H9 (cell line): ENCODE measurements at regions not wholly inside any gene's neighbourhood (a gene's known extent, or its start where the extent isn't known, plus 50 kb on each side); places are given as distances from the start of the nearest gene placed in this dataset.

Source experiments
- DNase-seq: peaks from one replicate; pipeline ENCODE4 v3.0.0-alpha.2; 2017
- H2AFZ ChIP-seq: one replicate; pipeline ENCODE4 v1.6.1; 2013; ENCODE audit warnings: mild to moderate bottlenecking, low read length, control low read depth, moderate library complexity
- H2AK5ac ChIP-seq: 2 replicates; pipeline ENCODE4 v1.6.1; 2013; ENCODE audit warnings: low read length, control low read depth, mixed read lengths; ENCODE audit not compliant: insufficient read length
- H2BK120ac ChIP-seq: one replicate; pipeline ENCODE4 v1.6.1; 2013; ENCODE audit warnings: low read depth, mild to moderate bottlenecking, low read length, control low read depth, inconsistent platforms; ENCODE audit not compliant: poor library complexity, severe bottlenecking
- H2BK12ac ChIP-seq: 2 replicates; pipeline ENCODE4 v1.6.1; 2013; ENCODE audit warnings: low read length, control low read depth, mixed read lengths, low read depth; ENCODE audit not compliant: insufficient read length
- H2BK15ac ChIP-seq: 2 replicates; pipeline ENCODE4 v1.6.1; 2013; ENCODE audit warnings: low read depth, low read length, control low read depth
- H2BK20ac ChIP-seq: one replicate; pipeline ENCODE4 v1.6.1; 2013; ENCODE audit warnings: low read depth, mild to moderate bottlenecking, low read length, control low read depth, inconsistent platforms; ENCODE audit not compliant: poor library complexity, severe bottlenecking
- H2BK5ac ChIP-seq: 2 replicates; pipeline ENCODE4 v1.6.1; 2013; ENCODE audit warnings: low read length, control low read depth, mixed read lengths; ENCODE audit not compliant: insufficient read length
- H3K14ac ChIP-seq: 2 replicates; pipeline ENCODE4 v1.6.1; 2013; ENCODE audit warnings: low read length, control low read depth; ENCODE audit not compliant: insufficient read depth
- H3K18ac ChIP-seq: 2 replicates; pipeline ENCODE4 v1.6.1; 2013; ENCODE audit warnings: low read depth, mild to moderate bottlenecking, mixed read lengths, low read length, control low read depth; ENCODE audit not compliant: insufficient read length
- H3K23ac ChIP-seq: 2 replicates; pipeline ENCODE4 v1.6.1; 2013; ENCODE audit warnings: low read length, control low read depth, mixed read lengths, low read depth; ENCODE audit not compliant: insufficient read length
- H3K23me2 ChIP-seq: 2 replicates; pipeline ENCODE4 v1.6.1; 2013; ENCODE audit warnings: low read depth, mild to moderate bottlenecking, mixed read lengths, low read length, control low read depth; ENCODE audit not compliant: insufficient read length, poor library complexity, severe bottlenecking
- H3K27ac ChIP-seq: 2 replicates; pipeline ENCODE4 v1.5.1; 2013; ENCODE audit warnings: low read length, control low read depth, mixed read lengths, low read depth; ENCODE audit not compliant: insufficient read length
- H3K27me3 ChIP-seq: 2 replicates; pipeline ENCODE4 v1.6.1; 2013; ENCODE audit warnings: low read length, control low read depth, inconsistent platforms; ENCODE audit not compliant: insufficient read depth
- H3K4ac ChIP-seq: 2 replicates; pipeline ENCODE4 v1.6.1; 2013; ENCODE audit warnings: low read depth, mild to moderate bottlenecking, control low read depth, inconsistent platforms, low read length, moderate library complexity
- H3K4me1 ChIP-seq: 2 replicates; pipeline ENCODE4 v1.6.1; 2013; ENCODE audit warnings: low read length, control low read depth, inconsistent platforms; ENCODE audit not compliant: insufficient read depth
- H3K4me2 ChIP-seq: 2 replicates; pipeline ENCODE4 v1.6.1; 2013; ENCODE audit warnings: low read length, control low read depth, mixed read lengths; ENCODE audit not compliant: insufficient read length, insufficient read depth
- H3K56ac ChIP-seq: 2 replicates; pipeline ENCODE4 v1.6.1; 2013; ENCODE audit warnings: low read depth, mild to moderate bottlenecking, mixed read lengths, low read length, control low read depth; ENCODE audit not compliant: insufficient read length
- H3K79me1 ChIP-seq: 2 replicates; pipeline ENCODE4 v1.6.1; 2013; ENCODE audit warnings: low read depth, mild to moderate bottlenecking, moderate library complexity, low read length, control low read depth, inconsistent platforms; ENCODE audit not compliant: insufficient read depth, poor library complexity, severe bottlenecking
- H3K79me2 ChIP-seq: 2 replicates; pipeline ENCODE4 v1.6.1; 2013; ENCODE audit warnings: low read length, control low read depth, inconsistent platforms; ENCODE audit not compliant: insufficient read depth
- H3K9ac ChIP-seq: 2 replicates; pipeline ENCODE4 v1.6.1; 2013; ENCODE audit warnings: low read length, control low read depth, mixed read lengths; ENCODE audit not compliant: insufficient read length; ENCODE audit errors: extremely low read depth
- H3K9me3 ChIP-seq: one replicate; pipeline ENCODE4 v1.6.1; 2013; ENCODE audit warnings: low read depth, low read length, inconsistent platforms; ENCODE audit not compliant: control insufficient read depth
- H3T11ph ChIP-seq: one replicate; pipeline ENCODE4 v1.6.1; 2013; ENCODE audit warnings: mild to moderate bottlenecking, low read length, control low read depth, inconsistent platforms
- H4K20me1 ChIP-seq: one replicate; pipeline ENCODE4 v1.6.1; 2013; ENCODE audit not compliant: control insufficient read depth, insufficient read length, insufficient read depth
- H4K5ac ChIP-seq: 2 replicates; pipeline ENCODE4 v1.6.1; 2013; ENCODE audit warnings: low read depth, mild to moderate bottlenecking, mixed read lengths, low read length, control low read depth; ENCODE audit not compliant: insufficient read length
- H4K8ac ChIP-seq: replicated peaks from 2 replicates; pipeline ENCODE4 v1.6.1; 2013; ENCODE audit warnings: low read length, control low read depth, mixed read lengths, low read depth; ENCODE audit not compliant: insufficient read length
- H4K91ac ChIP-seq: 2 replicates; pipeline ENCODE4 v1.6.1; 2013; ENCODE audit warnings: low read depth, mild to moderate bottlenecking, moderate library complexity, mixed read lengths, low read length, control low read depth; ENCODE audit not compliant: insufficient read length
- H3K27ac Mint-ChIP-seq, 3 experiments: 2 replicates in 2 of 3; 3 replicates in 1 of 3; pipeline ENCODE4 v1.8.0; 2020 to 2021; ENCODE audit warnings: mixed read lengths in 3 of 3, mild to moderate bottlenecking in 1 of 3, moderate library complexity in 1 of 3
- H3K27me3 Mint-ChIP-seq: 2 replicates; pipeline ENCODE4 v1.8.0; 2021; ENCODE audit warnings: low read depth, mild to moderate bottlenecking, moderate library complexity, mixed read lengths
- H3K36me3 Mint-ChIP-seq, 3 experiments: 2 replicates in 2 of 3; 3 replicates in 1 of 3; pipeline ENCODE4 v1.8.0; 2020 to 2021; ENCODE audit warnings: low read depth in 3 of 3, mixed read lengths in 3 of 3; ENCODE audit not compliant: insufficient read depth in 1 of 3
- H3K4me1 Mint-ChIP-seq, 2 experiments: 2 replicates each; pipeline ENCODE4 v1.8.0; 2020; ENCODE audit warnings: mixed read lengths in 2 of 2
- H3K4me3 Mint-ChIP-seq, 2 experiments: 2 replicates in 1 of 2; 3 replicates in 1 of 2; pipeline ENCODE4 v1.8.0; 2020 to 2021; ENCODE audit warnings: mild to moderate bottlenecking in 2 of 2, mixed read lengths in 2 of 2, moderate library complexity in 1 of 2
- H3K9me3 Mint-ChIP-seq, 2 experiments: 2 replicates in 1 of 2; 3 replicates in 1 of 2; pipeline ENCODE4 v1.8.0; 2020; ENCODE audit warnings: mild to moderate bottlenecking in 2 of 2, mixed read lengths in 2 of 2, moderate library complexity in 1 of 2
- WGBS: extraction: QIAGEN DNeasy Blood & Tissue Kit; methylation state at CpG from one replicate; pipeline ENCODE4 v1.1.7; 2013; ENCODE audit warnings: missing lambda C conversion rate, low lambda C conversion rate, mixed read lengths; ENCODE audit not compliant: insufficient read length; ENCODE audit errors: extremely low coverage; 5-methylcytosine and 5-hydroxymethylcytosine counted together
- TF ChIP-seq, protein P1 (sequence below): fragments of 200-600 bp; sonication (generic); conservative IDR thresholded peaks from 3 replicates; pipeline ENCODE4 v1.8.0; 2021; ENCODE audit warnings: antibody characterized with exemption, mild to moderate bottlenecking

DNA sequence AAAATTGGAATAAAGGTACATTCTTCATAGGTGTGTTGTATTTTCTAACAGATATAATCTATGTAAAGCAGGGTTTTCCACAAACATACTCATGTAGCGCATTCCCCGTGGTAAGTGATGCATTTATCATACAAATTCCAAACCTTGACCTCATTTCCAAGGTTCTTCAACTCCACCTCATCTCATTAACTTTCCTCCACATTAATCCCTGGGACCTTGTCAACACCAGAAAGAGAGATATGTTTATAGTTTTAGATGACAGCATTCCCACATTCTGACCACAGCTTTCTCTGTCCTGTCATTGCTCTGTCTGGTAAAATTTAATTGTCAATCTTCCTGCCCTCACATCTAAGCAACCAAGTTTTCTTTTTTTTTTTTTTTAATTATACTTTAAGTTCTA, 415.1 kb downstream of the TMEM161B start:
- no peak overlapping the region for H2BK15ac ChIP-seq
- no peak for DNase-seq
- H3K36me3 Mint-ChIP-seq: peaks cover 0 to 6% (median 0%) of the 10 kb centered on the region in 3 experiments; a peak in 1 of 7 replicates
- H3K79me2 ChIP-seq: no peaks in the 10 kb centered on the region
- H2BK20ac ChIP-seq: no peak overlapping the region
- H2AFZ ChIP-seq: no peak overlapping the region
- no peaks in the 10 kb centered on the region for H4K20me1 ChIP-seq
- H2BK5ac ChIP-seq: no peak overlapping the region
- H3K14ac ChIP-seq: no peak overlapping the region
- H3T11ph ChIP-seq: no peak overlapping the region
- H3K9me3 Mint-ChIP-seq: peaks cover 6% of the 10 kb centered on the region in 2 experiments; a peak in 4 of 5 replicates
- no peak overlapping the region for H4K91ac ChIP-seq
- no peak overlapping the region for H3K4me2 ChIP-seq
- no peaks in the 10 kb centered on the region for H3K9me3 ChIP-seq
- H2AK5ac ChIP-seq: no peak overlapping the region
- no peaks in the 10 kb centered on the region for H3K23me2 ChIP-seq
- H3K4me3 Mint-ChIP-seq: no peak overlapping the region
- H3K4me1 ChIP-seq: no peaks in the 10 kb centered on the region; the same call in 1 of the 2 replicates
- no peaks in the 10 kb centered on the region for H3K27me3 Mint-ChIP-seq
- no peaks in the 10 kb centered on the region for H3K79me1 ChIP-seq
- H3K18ac ChIP-seq: no peak overlapping the region
- no peak overlapping the region for H3K56ac ChIP-seq
- no peak overlapping the region for H3K9ac ChIP-seq
- no peak overlapping the region for H3K27ac ChIP-seq
- H4K5ac ChIP-seq: no peak overlapping the region
- H4K8ac ChIP-seq: no peak overlapping the region
- no peak overlapping the region for H2BK12ac ChIP-seq
- WGBS: no CpG with 5 or more reads among the region's 2 CpGs
- TF ChIP-seq, protein P1, sequence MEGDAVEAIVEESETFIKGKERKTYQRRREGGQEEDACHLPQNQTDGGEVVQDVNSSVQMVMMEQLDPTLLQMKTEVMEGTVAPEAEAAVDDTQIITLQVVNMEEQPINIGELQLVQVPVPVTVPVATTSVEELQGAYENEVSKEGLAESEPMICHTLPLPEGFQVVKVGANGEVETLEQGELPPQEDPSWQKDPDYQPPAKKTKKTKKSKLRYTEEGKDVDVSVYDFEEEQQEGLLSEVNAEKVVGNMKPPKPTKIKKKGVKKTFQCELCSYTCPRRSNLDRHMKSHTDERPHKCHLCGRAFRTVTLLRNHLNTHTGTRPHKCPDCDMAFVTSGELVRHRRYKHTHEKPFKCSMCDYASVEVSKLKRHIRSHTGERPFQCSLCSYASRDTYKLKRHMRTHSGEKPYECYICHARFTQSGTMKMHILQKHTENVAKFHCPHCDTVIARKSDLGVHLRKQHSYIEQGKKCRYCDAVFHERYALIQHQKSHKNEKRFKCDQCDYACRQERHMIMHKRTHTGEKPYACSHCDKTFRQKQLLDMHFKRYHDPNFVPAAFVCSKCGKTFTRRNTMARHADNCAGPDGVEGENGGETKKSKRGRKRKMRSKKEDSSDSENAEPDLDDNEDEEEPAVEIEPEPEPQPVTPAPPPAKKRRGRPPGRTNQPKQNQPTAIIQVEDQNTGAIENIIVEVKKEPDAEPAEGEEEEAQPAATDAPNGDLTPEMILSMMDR: no peak
- H3K27ac Mint-ChIP-seq: no peak overlapping the region
- H2BK120ac ChIP-seq: no peak overlapping the region
- no peak overlapping the region for H3K23ac ChIP-seq
- peaks cover 9 to 10% of the 10 kb centered on the region in 2 experiments for H3K4me1 Mint-ChIP-seq
- no peaks in the 10 kb centered on the region for H3K27me3 ChIP-seq
- H3K4ac ChIP-seq: no peak overlapping the region
